ENCODE measurements at regions not wholly inside any gene's neighbourhood (a gene's known extent, or its start where the extent isn't known, plus 50 kb on each side); places are given as distances from the start of the nearest gene placed in this dataset.

- Mint-ChIP-seq H3K27me3 (ENCODE audit: low read depth) (no peaks in the 10 kb centered on the region), H3K36me3 (ENCODE audit: low read depth) (no peaks in the 10 kb centered on the region), H3K9me3 (ENCODE audit: low read depth) (peaks cover 6% of the 10 kb centered on the region), H3K4me1 (ENCODE audit: low read depth) (no peaks in the 10 kb centered on the region), H3K4me3 (ENCODE audit: unreplicated experiment) (no peak overlapping the region), H3K27ac (ENCODE audit: unreplicated experiment) (no peak overlapping the region)
- TF ChIP-seq CTCF (IDR thresholded peaks at IDR 0.05): no peak
- DNase-seq (ENCODE audit: low spot score): no peak
These were observed 1442.6 kb downstream of the SUCLG1 start for GRCh38 chr2:83016343-83017110.

GRCh38 chr2:83015900-83016299 is 1443.2 kb downstream of the SUCLG1 start:
- H3K4me1 Mint-ChIP-seq (ENCODE audit: low read depth): no peaks in the 10 kb centered on the region
- no peaks in the 10 kb centered on the region for H3K36me3 Mint-ChIP-seq (ENCODE audit: low read depth)
- H3K9me3 Mint-ChIP-seq (ENCODE audit: low read depth): peaks cover 10% of the 10 kb centered on the region
- H3K27me3 Mint-ChIP-seq (ENCODE audit: low read depth): no peaks in the 10 kb centered on the region
- TF ChIP-seq CTCF (IDR thresholded peaks at IDR 0.05): no peak
- DNase-seq (ENCODE audit: low spot score): no peak
- no peak overlapping the region for H3K27ac Mint-ChIP-seq (ENCODE audit: unreplicated experiment)
- no peak overlapping the region for H3K4me3 Mint-ChIP-seq (ENCODE audit: unreplicated experiment)

GRCh38 chr2:83015035-83015715 is 1443.9 kb downstream of the SUCLG1 start:
- Mint-ChIP-seq H3K4me1 (ENCODE audit: low read depth) (no peaks in the 10 kb centered on the region), H3K36me3 (ENCODE audit: low read depth) (no peaks in the 10 kb centered on the region), H3K27me3 (ENCODE audit: low read depth) (no peaks in the 10 kb centered on the region), H3K4me3 (ENCODE audit: unreplicated experiment) (no peak overlapping the region), H3K27ac (ENCODE audit: unreplicated experiment) (no peak overlapping the region), H3K9me3 (ENCODE audit: low read depth) (peaks cover 10% of the 10 kb centered on the region)
- TF ChIP-seq CTCF (IDR thresholded peaks at IDR 0.05): no peak
- DNase-seq (ENCODE audit: low spot score): no peak

GRCh38 chr2:83014462-83014861 is 1444.6 kb downstream of the SUCLG1 start:
- Mint-ChIP-seq H3K9me3 (ENCODE audit: low read depth) (peaks cover 10% of the 10 kb centered on the region), H3K27ac (ENCODE audit: unreplicated experiment) (no peak overlapping the region), H3K27me3 (ENCODE audit: low read depth) (no peaks in the 10 kb centered on the region), H3K4me1 (ENCODE audit: low read depth) (no peaks in the 10 kb centered on the region), H3K36me3 (ENCODE audit: low read depth) (no peaks in the 10 kb centered on the region), H3K4me3 (ENCODE audit: unreplicated experiment) (no peak overlapping the region)
- no peak for TF ChIP-seq CTCF (IDR thresholded peaks at IDR 0.05)
- DNase-seq (ENCODE audit: low spot score): no peak

- Mint-ChIP-seq H3K4me1 (ENCODE audit: low read depth) (peaks cover 5% of the 10 kb centered on the region), H3K27me3 (ENCODE audit: low read depth) (no peaks in the 10 kb centered on the region), H3K4me3 (ENCODE audit: unreplicated experiment) (no peak overlapping the region), H3K27ac (ENCODE audit: unreplicated experiment) (no peak overlapping the region), H3K36me3 (ENCODE audit: low read depth) (no peaks in the 10 kb centered on the region), H3K9me3 (ENCODE audit: low read depth) (peaks cover 7% of the 10 kb centered on the region)
- DNase-seq (ENCODE audit: low spot score): no peak
- TF ChIP-seq CTCF (IDR thresholded peaks at IDR 0.05): no peak
These were observed 1452.1 kb downstream of the SUCLG1 start for GRCh38 chr2:83006961-83007360.

All from chondrocyte (in vitro differentiated cells).